Retinal pigment epithelial cell (primary cell): ENCODE measurements at regions not wholly inside any gene's neighbourhood (a gene's known extent, or its start where the extent isn't known, plus 50 kb on each side); places are given as distances from the start of the nearest gene placed in this dataset.

Experiments
- DNase-seq: peaks from one replicate; pipeline ENCODE4 v3.0.0-alpha.2; 2010; ENCODE audit warnings: low read depth
- H3K4me3 ChIP-seq: 2 replicates; pipeline ENCODE4 v1.5.1; 2011; ENCODE audit warnings: mild to moderate bottlenecking, low read length, control low read depth, moderate library complexity
- TF ChIP-seq, protein P1 (sequence below): conservative IDR thresholded peaks from 2 replicates; pipeline ENCODE4 v1.5.1; 2011; ENCODE audit warnings: low read depth, low read length, control low read depth, inconsistent platforms

DNA sequence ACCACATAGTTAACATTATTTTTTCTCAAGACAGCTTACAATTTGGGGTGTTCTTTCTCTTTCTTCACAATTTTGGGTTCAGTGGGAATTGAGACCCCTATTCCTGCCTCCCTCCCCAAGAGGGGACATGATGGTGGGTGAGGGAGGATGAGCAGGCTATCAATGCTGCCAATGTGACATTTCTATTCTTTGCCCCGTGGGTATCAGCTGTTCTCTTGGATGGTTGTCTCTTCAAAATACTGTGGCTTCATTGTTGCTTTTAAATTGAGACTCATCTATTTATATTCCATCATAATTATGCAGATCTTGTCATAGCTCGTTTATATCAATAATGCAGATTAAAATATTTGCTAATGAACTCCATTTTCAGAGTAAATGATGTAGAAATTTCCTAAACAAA lies 56.5 kb upstream of the ANO4 start:
- H3K4me3 ChIP-seq = no peak overlapping the region
- DNase-seq = no peak
- TF ChIP-seq, protein P1, sequence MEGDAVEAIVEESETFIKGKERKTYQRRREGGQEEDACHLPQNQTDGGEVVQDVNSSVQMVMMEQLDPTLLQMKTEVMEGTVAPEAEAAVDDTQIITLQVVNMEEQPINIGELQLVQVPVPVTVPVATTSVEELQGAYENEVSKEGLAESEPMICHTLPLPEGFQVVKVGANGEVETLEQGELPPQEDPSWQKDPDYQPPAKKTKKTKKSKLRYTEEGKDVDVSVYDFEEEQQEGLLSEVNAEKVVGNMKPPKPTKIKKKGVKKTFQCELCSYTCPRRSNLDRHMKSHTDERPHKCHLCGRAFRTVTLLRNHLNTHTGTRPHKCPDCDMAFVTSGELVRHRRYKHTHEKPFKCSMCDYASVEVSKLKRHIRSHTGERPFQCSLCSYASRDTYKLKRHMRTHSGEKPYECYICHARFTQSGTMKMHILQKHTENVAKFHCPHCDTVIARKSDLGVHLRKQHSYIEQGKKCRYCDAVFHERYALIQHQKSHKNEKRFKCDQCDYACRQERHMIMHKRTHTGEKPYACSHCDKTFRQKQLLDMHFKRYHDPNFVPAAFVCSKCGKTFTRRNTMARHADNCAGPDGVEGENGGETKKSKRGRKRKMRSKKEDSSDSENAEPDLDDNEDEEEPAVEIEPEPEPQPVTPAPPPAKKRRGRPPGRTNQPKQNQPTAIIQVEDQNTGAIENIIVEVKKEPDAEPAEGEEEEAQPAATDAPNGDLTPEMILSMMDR = no peak

DNA sequence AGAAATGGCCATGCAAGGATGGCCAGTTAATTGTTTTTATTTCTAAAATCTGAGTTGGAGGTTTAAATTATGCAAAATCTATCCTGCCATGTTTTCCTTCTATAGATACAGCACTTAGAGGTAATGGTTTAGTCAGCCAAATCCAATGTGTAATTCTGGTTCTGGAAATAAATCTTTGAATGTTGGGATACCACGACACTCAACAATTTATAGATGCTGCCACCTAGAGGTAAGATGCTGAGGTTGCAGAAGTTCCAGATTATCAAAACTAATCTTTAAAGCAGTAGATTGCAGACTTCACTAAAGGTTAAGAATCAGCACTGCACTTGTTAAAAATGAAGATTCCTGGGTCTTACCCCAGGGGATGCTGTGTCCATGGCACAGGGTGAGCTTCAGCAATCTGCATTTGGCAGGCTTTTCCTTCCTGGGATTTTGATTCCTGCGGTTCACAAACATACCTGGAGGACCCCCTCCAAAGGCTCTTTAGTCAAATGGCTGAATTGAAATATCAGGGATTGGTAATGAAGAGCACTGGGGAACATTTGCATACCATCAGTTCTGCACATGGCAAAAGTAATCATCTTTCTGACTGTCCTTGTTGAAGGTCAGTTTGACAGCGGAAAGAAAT lies 53.4 kb upstream of the ANO4 start:
- DNase-seq = no peak
- no peak overlapping the region for H3K4me3 ChIP-seq
- TF ChIP-seq, protein P1 = peak; percentile 73

DNA sequence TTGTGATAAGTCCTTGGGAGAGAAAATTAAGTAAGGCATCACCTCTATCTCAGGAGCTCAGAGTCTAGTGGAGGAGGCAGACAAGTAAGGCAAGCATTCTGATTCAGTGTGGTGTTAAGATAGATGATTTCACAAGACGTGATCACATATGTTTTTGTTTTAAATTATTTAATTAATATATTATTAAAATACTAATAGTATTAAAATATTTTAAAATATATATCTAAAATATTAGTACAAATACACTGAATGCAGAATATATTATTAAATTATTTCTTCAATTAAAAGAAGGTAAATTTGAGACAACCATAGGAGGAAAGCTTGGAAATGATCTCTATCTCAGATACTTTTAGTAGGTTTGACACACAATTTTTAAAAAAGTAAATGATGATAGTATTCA lies 51.5 kb upstream of the ANO4 start:
- TF ChIP-seq, protein P1 = no peak
- no peak overlapping the region for H3K4me3 ChIP-seq
- DNase-seq = no peak
